Lower leg skin (tissue), 4 donors: ENCODE measurements at regions not wholly inside any gene's neighbourhood (a gene's known extent, or its start where the extent isn't known, plus 50 kb on each side); places are given as distances from the start of the nearest gene placed in this dataset.

Experiments used
- DNase-seq, 2 donors: peaks; one replicate each; pipeline ENCODE4 v3.0.0-alpha.2; 2019; ENCODE audit warnings: low spot score in 2 of 2
- H3K4me3 ChIP-seq: fragments of 200-600 bp; sonication (generic); 2 replicates; pipeline ENCODE4 v1.5.1; 2017; ENCODE audit warnings: mild to moderate bottlenecking, low read depth; ENCODE audit not compliant: poor library complexity, severe bottlenecking
- POLR2A ChIP-seq, 2 donors: fragments of 450-650 bp; IDR thresholded peaks; one replicate each; pipeline ENCODE4 v1.6.1; 2016 to 2017; ENCODE audit warnings: antibody characterized with exemption in 2 of 2, mild to moderate bottlenecking in 1 of 2, moderate library complexity in 1 of 2
- WGBS, 2 donors: methylation state at CpG; one replicate each; pipeline ENCODE4 v1.1.5; 2018; 5-methylcytosine and 5-hydroxymethylcytosine counted together
- intact Hi-C: fragments of 100-400 bp; cut with DNase I; formaldehyde crosslinking; loops from one replicate; pipeline ENCODE4 v1.15.0; 2023; ENCODE audit warnings: low total_unique reads
- TF ChIP-seq, protein P1 (sequence below), 3 donors: fragments of 450-650 bp; IDR thresholded peaks; one replicate each; pipeline ENCODE4 v1.5.1; 2016; ENCODE audit warnings: antibody characterized with exemption in 3 of 3, mild to moderate bottlenecking in 3 of 3, moderate library complexity in 2 of 3

DNA sequence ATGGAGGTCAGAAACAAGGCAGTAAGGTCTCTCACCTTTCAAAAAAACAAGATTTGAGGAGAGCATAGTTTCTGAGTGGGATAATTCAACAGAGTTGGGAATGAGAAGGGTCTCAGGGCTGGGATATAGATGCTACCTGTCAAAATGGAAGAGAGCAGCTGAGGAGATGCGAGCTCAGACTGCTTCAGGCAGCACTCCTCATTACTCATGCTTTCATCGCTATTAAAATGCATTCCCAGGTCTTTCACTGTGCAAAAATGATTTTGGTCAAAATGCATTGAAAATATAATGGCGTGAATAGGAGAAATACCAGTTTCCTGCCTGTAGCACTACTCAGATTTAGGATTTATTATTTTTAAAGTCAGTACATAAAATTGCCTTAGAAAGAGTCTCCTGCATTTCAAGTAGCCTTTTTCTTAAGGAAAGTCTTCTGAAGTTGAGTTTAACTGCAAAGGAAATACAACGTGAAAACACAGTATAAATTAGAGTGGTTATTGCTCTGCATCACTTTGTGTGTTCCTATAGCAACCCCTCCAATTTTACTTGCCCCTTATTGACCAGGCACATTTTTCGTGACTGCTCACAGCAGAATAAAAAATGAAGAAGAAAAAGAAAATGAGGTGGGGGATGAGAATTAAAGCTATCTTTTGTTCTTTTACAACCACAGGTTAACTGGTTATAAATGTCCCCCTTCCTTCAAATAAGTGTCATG, 724.8 kb upstream of the SEMA6A start:
- intact Hi-C loops = no loop called here
- no peak overlapping the region for H3K4me3 ChIP-seq
- no peak for DNase-seq
- no peak for TF ChIP-seq POLR2A (IDR thresholded peaks at IDR 0.05)
- TF ChIP-seq, protein P1, sequence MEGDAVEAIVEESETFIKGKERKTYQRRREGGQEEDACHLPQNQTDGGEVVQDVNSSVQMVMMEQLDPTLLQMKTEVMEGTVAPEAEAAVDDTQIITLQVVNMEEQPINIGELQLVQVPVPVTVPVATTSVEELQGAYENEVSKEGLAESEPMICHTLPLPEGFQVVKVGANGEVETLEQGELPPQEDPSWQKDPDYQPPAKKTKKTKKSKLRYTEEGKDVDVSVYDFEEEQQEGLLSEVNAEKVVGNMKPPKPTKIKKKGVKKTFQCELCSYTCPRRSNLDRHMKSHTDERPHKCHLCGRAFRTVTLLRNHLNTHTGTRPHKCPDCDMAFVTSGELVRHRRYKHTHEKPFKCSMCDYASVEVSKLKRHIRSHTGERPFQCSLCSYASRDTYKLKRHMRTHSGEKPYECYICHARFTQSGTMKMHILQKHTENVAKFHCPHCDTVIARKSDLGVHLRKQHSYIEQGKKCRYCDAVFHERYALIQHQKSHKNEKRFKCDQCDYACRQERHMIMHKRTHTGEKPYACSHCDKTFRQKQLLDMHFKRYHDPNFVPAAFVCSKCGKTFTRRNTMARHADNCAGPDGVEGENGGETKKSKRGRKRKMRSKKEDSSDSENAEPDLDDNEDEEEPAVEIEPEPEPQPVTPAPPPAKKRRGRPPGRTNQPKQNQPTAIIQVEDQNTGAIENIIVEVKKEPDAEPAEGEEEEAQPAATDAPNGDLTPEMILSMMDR (IDR thresholded peaks at IDR 0.05) = no peak
- 77 to 80% methylated on average over 5 of the region's 5 CpGs for WGBS, 2 donors

DNA sequence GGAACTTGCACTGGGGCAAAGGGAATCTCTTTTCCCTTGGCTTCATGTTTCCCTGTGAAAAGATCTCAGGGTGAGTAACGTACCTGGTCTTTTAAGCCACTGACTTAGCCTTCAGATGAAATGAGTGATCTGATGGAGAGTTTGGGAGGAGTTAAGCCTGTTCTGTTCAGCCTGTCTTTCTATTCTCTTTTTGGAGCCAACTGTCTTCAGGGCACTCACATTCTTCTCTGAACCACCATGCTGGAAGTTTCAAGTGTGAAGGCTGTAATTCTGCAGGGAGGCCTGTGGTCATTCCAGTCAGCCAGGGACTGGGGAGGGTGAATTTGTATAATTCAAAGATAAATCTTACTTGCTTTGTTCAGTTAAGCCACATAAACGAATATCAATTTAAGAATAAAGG, 722.2 kb upstream of the SEMA6A start:
- 61 to 66% methylated on average over 2 of the region's 2 CpGs for WGBS, 2 donors
- no peak for TF ChIP-seq POLR2A (IDR thresholded peaks at IDR 0.05)
- TF ChIP-seq, protein P1 (IDR thresholded peaks at IDR 0.05) = no peak
- DNase-seq = no peak
- H3K4me3 ChIP-seq = no peak overlapping the region
- intact Hi-C loops = no loop called here

DNA sequence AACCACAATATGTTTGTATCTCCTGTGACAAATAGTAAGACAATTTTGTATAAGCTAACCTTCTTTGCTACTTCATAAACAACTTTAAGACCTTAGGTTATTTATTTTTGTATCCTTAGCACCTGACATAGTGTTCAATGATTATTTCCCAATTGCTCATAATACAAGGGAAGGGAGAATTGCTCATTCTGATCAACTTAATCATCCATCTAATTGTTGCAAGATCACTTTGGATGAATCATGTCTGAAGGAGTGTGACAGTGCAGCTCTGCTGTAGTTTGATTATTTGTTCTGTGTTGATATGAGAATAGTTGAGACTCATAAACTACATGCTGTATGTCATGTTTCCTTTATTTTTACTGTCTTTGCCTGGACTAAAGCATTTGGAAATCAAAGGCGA, 721.3 kb upstream of the SEMA6A start:
- no peak overlapping the region for H3K4me3 ChIP-seq
- TF ChIP-seq, protein P1 (IDR thresholded peaks at IDR 0.05) = no peak
- intact Hi-C loops = no loop called here
- DNase-seq = no peak
- WGBS, 2 donors = 85 to 92% methylated on average over 1 of the region's 1 CpG

DNA sequence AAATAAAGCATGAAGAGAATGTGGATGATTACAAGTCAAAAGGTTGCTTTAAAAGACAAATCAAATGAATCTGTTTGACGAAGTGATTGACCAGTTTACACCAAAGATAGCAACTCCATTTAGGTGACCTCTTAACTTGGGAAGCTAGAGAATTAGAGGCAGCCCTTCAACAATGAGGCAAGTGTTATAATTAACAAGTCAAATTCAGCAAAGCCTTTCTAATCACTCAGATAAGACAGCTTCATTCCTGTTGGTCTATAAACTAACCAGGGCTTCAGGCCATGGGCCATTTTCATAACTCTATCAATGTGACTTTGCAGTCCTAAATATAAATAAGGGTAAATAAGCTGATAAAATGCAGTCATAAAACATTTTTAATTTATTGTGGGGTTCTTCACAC, 712.2 kb upstream of the SEMA6A start:
- WGBS, 2 donors = 77 to 85% methylated on average over 1 of the region's 1 CpG
- H3K4me3 ChIP-seq = no peak overlapping the region
- intact Hi-C loops = no loop called here
- TF ChIP-seq POLR2A (IDR thresholded peaks at IDR 0.05) = no peak
- TF ChIP-seq, protein P1 (IDR thresholded peaks at IDR 0.05) = no peak
- no peak for DNase-seq

DNA sequence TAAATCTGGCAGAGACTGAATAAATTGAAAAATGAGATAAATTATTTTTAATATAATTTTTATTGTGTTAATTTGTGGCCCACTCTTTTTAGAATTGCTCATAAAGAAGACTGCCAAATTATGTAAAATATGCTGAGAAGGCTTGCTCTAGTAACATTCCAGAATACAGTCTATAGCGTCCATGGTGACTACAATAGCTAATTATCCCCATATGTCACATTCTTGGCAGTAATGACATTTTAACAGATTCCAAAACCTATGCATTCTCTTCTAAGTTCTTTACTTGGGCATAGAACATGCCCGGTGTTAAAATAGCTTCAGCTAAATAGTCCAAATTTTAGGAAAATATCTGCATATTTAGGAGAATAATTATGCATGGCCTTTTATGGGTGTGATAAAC, 697.0 kb upstream of the SEMA6A start:
- no peak for DNase-seq
- no peak for TF ChIP-seq POLR2A (IDR thresholded peaks at IDR 0.05)
- TF ChIP-seq, protein P1 (IDR thresholded peaks at IDR 0.05) = no peak
- 56 to 60% methylated on average over 2 of the region's 2 CpGs for WGBS, 2 donors
- no peak overlapping the region for H3K4me3 ChIP-seq
- intact Hi-C loops = no loop called here

DNA sequence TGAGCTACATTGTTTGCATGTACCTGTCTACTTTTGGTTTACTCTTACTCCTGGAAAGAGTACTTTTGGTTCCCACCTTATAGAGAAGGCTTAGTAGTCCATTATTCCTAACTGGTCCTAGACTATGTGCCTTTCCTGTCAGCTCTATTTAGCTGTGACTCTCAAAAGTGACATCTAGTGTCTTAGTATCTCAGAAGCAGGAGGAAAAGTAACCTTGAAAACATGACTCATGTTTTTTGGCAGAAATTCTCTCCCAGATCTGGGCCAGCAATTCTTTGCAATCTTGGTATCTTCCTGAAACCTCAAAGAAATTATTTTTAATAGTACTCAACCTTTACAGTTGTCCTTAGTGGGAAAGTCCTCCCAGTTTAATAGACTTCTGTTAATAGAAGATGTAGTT, 691.7 kb upstream of the SEMA6A start:
- no peak for DNase-seq
- intact Hi-C loops = no loop called here
- TF ChIP-seq, protein P1 (IDR thresholded peaks at IDR 0.05) = no peak
- no peak for TF ChIP-seq POLR2A (IDR thresholded peaks at IDR 0.05)
- no peak overlapping the region for H3K4me3 ChIP-seq
